Activated T-helper 17 cell treated with anti-CD3 and anti-CD28 coated beads, Interleukin-2, amount 50 U/mL, for 72 hours (primary cell): ENCODE measurements at regions not wholly inside any gene's neighbourhood (a gene's known extent, or its start where the extent isn't known, plus 50 kb on each side); places are given as distances from the start of the nearest gene placed in this dataset.
A peak's percentile ranks its signal among the peaks of the same experiment; 100 is the strongest.

Source experiments
- ATAC-seq: fragments of 150-1000 bp; cut with Tn5 transposase; replicated peaks from 2 replicates; pipeline ENCODE4 v1.10.0; 2021; ENCODE audit warnings: mild to moderate bottlenecking, moderate library complexity
- H3K27ac Mint-ChIP-seq: one replicate; pipeline ENCODE4 v1.8.0; 2022; ENCODE audit warnings: mixed read lengths
- H3K27me3 Mint-ChIP-seq: one replicate; pipeline ENCODE4 v1.8.0; 2022; ENCODE audit warnings: mixed read lengths
- H3K36me3 Mint-ChIP-seq: one replicate; pipeline ENCODE4 v1.8.0; 2022; ENCODE audit warnings: low read depth, mild to moderate bottlenecking, mixed read lengths
- H3K4me1 Mint-ChIP-seq: one replicate; pipeline ENCODE4 v1.8.0; 2022; ENCODE audit warnings: mixed read lengths
- H3K4me3 Mint-ChIP-seq: one replicate; pipeline ENCODE4 v1.8.0; 2022; ENCODE audit warnings: mild to moderate bottlenecking, mixed read lengths
- H3K9me3 Mint-ChIP-seq: one replicate; pipeline ENCODE4 v1.8.0; 2022; ENCODE audit warnings: mixed read lengths

DNA sequence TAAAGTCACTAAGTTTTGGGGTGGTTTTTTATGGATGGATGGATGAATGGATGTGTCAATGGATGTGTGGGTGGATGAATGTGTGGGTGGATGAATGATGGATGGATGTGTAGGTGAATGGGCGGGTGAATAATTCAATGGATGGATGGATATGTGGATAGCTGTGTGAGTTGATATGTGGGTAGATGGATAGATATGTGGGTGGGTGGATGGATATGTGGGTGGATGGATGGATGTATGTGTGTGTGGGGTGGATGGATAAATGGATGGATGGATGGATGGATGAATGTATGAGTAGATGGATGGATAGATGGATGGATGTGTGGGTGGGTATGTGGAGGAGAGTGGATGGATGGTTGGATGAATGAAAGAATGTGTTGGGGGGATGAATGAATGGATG, 310.1 kb upstream of the C16orf82 start:
- no peak overlapping the region for H3K27ac Mint-ChIP-seq
- H3K9me3 Mint-ChIP-seq: peaks cover 6% of the 10 kb centered on the region
- peaks cover 13% of the 10 kb centered on the region for H3K27me3 Mint-ChIP-seq
- H3K4me1 Mint-ChIP-seq: no peaks in the 10 kb centered on the region
- no peak for ATAC-seq
- H3K36me3 Mint-ChIP-seq: no peaks in the 10 kb centered on the region
- H3K4me3 Mint-ChIP-seq: no peak overlapping the region

DNA sequence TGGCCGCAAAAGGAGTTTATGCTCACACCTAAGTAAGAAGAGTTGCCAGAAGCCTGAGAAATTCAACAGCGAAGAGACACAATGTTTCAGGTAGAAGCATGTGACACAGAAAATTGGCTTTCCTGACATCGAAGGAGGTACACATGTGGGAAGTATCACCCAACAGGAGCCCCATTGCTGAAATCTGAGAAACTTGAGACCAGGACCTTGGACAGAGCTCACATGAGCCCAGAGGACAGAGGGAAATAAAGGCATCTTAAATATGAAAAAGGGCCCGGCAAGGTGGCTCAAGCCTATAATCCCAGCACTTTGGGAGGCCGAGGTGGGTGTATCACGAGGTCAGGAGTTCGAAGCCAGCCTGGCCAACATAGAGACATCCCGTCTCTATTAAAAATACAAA, 304.1 kb upstream of the C16orf82 start:
- Mint-ChIP-seq H3K36me3 (no peaks in the 10 kb centered on the region), H3K4me3 (no peak overlapping the region), H3K9me3 (no peaks in the 10 kb centered on the region), H3K4me1 (no peaks in the 10 kb centered on the region), H3K27me3 (peaks cover 10% of the 10 kb centered on the region), H3K27ac (no peak overlapping the region)
- no peak for ATAC-seq

- Mint-ChIP-seq H3K27me3 (peaks cover 14% of the 10 kb centered on the region), H3K36me3 (no peaks in the 10 kb centered on the region), H3K27ac (no peak overlapping the region), H3K4me3 (no peak overlapping the region), H3K9me3 (peaks cover 4% of the 10 kb centered on the region), H3K4me1 (peaks cover 4% of the 10 kb centered on the region)
- no peak for ATAC-seq
Measured at GRCh38 chr16:26765087-26765486, 301.6 kb upstream of the C16orf82 start.

DNA sequence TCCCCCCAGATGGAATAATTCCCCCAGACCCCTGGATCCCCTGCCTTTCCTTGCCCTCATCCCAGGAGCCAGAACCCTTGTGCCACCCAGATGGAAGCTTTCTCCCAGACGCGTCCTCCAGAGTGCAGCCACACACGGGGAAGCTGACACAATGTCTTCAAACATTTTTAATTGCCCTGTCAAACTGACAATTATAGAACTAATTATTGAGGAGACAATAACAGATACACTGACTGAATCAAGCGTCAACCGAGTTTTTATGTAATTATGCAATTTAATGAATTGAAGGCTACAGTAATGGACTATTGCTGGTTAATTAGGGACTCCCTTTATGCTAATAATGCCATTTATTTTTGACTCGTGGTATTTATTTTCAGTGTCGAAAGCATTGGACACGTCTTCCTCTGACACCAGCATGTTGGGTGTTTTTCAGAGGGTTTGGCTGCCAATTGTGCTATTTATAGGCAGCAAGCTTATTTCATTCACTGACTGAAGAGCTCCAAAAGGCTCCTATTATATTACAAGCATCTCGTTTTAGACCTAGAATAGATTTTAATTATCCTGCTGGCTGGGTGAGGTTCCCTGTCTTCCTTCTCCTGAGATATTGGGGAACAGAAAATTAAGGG, 298.2 kb upstream of the C16orf82 start:
- H3K27me3 Mint-ChIP-seq: peaks cover 21% of the 10 kb centered on the region
- H3K4me3 Mint-ChIP-seq: no peak overlapping the region
- no peak for ATAC-seq
- peaks cover 4% of the 10 kb centered on the region for H3K4me1 Mint-ChIP-seq
- H3K36me3 Mint-ChIP-seq: no peaks in the 10 kb centered on the region
- H3K9me3 Mint-ChIP-seq: peaks cover 4% of the 10 kb centered on the region
- H3K27ac Mint-ChIP-seq: no peak overlapping the region

- Mint-ChIP-seq H3K9me3 (peaks cover 4% of the 10 kb centered on the region), H3K4me3 (no peak overlapping the region), H3K27me3 (peaks cover 29% of the 10 kb centered on the region), H3K27ac (peak overlapping the region; percentile 16), H3K4me1 (peaks cover 4% of the 10 kb centered on the region), H3K36me3 (no peaks in the 10 kb centered on the region)
- no peak for ATAC-seq
Measured at GRCh38 chr16:26770547-26770946, 296.2 kb upstream of the C16orf82 start.

- H3K36me3 Mint-ChIP-seq: no peaks in the 10 kb centered on the region
- peaks cover 30% of the 10 kb centered on the region for H3K27me3 Mint-ChIP-seq
- H3K27ac Mint-ChIP-seq: no peak overlapping the region
- peaks cover 4% of the 10 kb centered on the region for H3K4me1 Mint-ChIP-seq
- no peak overlapping the region for H3K4me3 Mint-ChIP-seq
- peaks cover 4% of the 10 kb centered on the region for H3K9me3 Mint-ChIP-seq
- peak; percentile 83 for ATAC-seq
Measured at GRCh38 chr16:26772503-26772902, 294.2 kb upstream of the C16orf82 start.

DNA sequence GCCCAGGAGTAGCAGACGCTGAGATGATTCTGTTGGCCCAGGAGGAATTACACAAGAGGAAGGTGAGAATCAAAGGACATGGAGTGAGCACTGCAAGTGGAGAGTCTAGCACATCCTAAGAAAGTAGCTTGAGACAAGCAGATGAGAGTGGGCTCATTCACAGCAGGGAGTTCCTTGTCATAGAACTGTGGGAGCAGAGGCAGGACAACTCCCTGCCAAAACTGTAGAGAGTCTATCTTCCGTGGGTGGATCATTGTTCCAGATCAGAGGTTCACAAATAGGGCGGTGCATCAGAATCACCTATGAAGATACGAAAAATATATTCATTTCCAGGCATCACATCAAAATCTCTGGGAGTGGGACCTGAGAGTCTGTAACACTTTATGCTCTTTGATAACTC, 288.9 kb upstream of the C16orf82 start:
- H3K9me3 Mint-ChIP-seq: no peaks in the 10 kb centered on the region

DNA sequence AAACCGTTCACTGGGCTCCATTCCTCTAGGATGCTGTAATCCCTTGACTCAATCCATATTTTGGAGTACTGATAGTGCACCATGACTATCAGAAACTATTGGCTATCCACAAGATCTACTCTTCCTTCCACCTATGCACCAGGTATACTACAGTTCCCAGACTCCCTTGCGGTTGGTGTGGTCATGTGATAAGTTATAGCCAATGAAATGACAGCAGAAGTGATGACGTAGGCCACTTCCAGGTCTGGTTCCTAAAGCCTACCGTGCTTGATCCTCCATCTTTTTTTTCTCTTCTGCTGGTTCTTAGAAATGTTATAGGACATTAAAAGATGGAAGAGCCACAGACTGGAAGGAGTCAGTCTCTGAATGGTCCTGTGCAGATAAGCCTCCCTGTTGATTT, 278.8 kb upstream of the C16orf82 start:
- no peaks in the 10 kb centered on the region for H3K4me1 Mint-ChIP-seq
- no peaks in the 10 kb centered on the region for H3K36me3 Mint-ChIP-seq
- no peak overlapping the region for H3K4me3 Mint-ChIP-seq
- no peaks in the 10 kb centered on the region for H3K9me3 Mint-ChIP-seq
- H3K27me3 Mint-ChIP-seq: peaks cover 25% of the 10 kb centered on the region
- no peak for ATAC-seq
- H3K27ac Mint-ChIP-seq: no peak overlapping the region

More for the DNA sequence above, 288.9 kb upstream of the C16orf82 start:
- no peak overlapping the region for H3K4me3 Mint-ChIP-seq
- no peak overlapping the region for H3K27ac Mint-ChIP-seq
- ATAC-seq: no peak
- no peaks in the 10 kb centered on the region for H3K4me1 Mint-ChIP-seq
- no peaks in the 10 kb centered on the region for H3K36me3 Mint-ChIP-seq
- peaks cover 48% of the 10 kb centered on the region for H3K27me3 Mint-ChIP-seq

GRCh38 chr16:26791169-26791568, 275.6 kb upstream of the C16orf82 start:
- ATAC-seq: no peak
- Mint-ChIP-seq H3K4me1 (no peaks in the 10 kb centered on the region), H3K36me3 (no peaks in the 10 kb centered on the region), H3K9me3 (no peaks in the 10 kb centered on the region), H3K27me3 (peaks cover 14% of the 10 kb centered on the region), H3K27ac (no peak overlapping the region), H3K4me3 (no peak overlapping the region)

- no peak overlapping the region for H3K4me3 Mint-ChIP-seq
- H3K27ac Mint-ChIP-seq: no peak overlapping the region
- H3K36me3 Mint-ChIP-seq: no peaks in the 10 kb centered on the region
- H3K4me1 Mint-ChIP-seq: no peaks in the 10 kb centered on the region
- no peaks in the 10 kb centered on the region for H3K9me3 Mint-ChIP-seq
- H3K27me3 Mint-ChIP-seq: peaks cover 19% of the 10 kb centered on the region
- peak; percentile 52 for ATAC-seq
Measured at GRCh38 chr16:26795184-26795583, 271.5 kb upstream of the C16orf82 start.

DNA sequence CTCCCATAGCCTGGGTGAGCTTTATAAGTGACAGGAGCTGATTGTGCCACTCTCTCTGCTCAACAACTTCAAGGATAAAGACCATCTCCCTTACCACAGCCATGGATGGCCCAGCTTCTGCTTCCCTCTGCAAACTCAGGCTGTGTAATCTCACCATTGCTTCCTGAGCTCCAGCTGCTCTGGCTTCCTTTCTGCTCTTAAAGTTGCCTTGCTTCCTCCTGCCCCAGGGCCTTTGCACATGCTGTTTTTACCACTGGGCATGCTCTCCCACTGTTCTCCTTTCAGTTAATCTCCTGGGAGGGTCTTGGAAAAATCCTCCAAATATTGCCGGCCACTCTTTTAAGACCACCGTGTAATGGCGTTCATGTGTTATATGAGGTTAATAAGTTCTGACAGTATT, 265.1 kb upstream of the C16orf82 start:
- Mint-ChIP-seq H3K4me1 (no peaks in the 10 kb centered on the region), H3K36me3 (no peaks in the 10 kb centered on the region), H3K27ac (no peak overlapping the region), H3K9me3 (no peaks in the 10 kb centered on the region), H3K4me3 (no peak overlapping the region), H3K27me3 (peaks cover 25% of the 10 kb centered on the region)
- ATAC-seq: no peak

GRCh38 chr16:26802440-26802839, 264.3 kb upstream of the C16orf82 start:
- Mint-ChIP-seq H3K27me3 (peaks cover 28% of the 10 kb centered on the region), H3K27ac (no peak overlapping the region), H3K36me3 (no peaks in the 10 kb centered on the region), H3K4me1 (no peaks in the 10 kb centered on the region), H3K9me3 (no peaks in the 10 kb centered on the region), H3K4me3 (no peak overlapping the region)
- no peak for ATAC-seq

DNA sequence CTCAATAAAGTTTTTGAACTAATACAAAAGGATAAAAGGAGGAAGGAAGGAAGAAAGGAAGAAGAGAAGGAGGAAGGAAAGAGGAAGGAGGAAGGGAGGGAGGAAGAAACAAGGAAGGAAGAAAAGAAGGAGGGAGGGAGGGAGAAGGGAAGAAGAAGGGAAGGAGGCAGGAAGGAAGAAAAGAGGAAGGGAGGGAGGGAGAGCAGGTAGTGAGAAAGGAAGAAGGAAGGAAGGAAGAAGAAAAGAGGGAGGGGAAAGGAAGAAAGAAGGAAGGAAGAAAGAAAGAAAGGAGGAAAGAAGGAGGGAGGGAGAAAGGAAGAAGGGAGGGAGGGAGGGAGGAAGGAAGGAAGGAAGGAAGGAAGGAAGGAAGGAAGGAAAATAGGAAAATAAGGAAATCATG, 263.8 kb upstream of the C16orf82 start:
- ATAC-seq: no peak
- H3K27me3 Mint-ChIP-seq: peaks cover 28% of the 10 kb centered on the region
- H3K36me3 Mint-ChIP-seq: no peaks in the 10 kb centered on the region
- H3K9me3 Mint-ChIP-seq: no peaks in the 10 kb centered on the region
- no peak overlapping the region for H3K27ac Mint-ChIP-seq
- no peaks in the 10 kb centered on the region for H3K4me1 Mint-ChIP-seq
- no peak overlapping the region for H3K4me3 Mint-ChIP-seq

DNA sequence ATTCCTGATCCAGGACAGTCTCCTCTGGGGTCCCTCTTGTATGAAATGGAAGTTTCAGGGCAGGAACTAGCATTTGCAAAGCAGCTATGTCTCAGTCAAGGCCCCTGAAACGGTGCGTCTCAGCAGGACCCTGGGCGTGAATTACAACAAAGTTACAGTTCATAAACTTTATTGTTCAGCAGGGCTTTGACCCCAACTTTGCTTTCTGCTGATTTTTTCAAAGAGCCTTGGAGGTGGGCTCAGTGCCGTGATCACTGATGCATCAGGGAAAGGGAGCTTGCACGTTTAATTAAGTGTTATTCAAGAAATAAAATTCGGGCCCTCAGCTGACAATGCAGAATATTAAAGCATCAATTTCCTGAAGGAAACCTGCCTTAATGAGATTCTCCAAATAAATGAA, 260.1 kb upstream of the C16orf82 start:
- ATAC-seq: no peak
- H3K9me3 Mint-ChIP-seq: no peaks in the 10 kb centered on the region
- no peaks in the 10 kb centered on the region for H3K36me3 Mint-ChIP-seq
- H3K27ac Mint-ChIP-seq: no peak overlapping the region
- H3K4me1 Mint-ChIP-seq: no peaks in the 10 kb centered on the region
- peaks cover 15% of the 10 kb centered on the region for H3K27me3 Mint-ChIP-seq
- H3K4me3 Mint-ChIP-seq: no peak overlapping the region

DNA sequence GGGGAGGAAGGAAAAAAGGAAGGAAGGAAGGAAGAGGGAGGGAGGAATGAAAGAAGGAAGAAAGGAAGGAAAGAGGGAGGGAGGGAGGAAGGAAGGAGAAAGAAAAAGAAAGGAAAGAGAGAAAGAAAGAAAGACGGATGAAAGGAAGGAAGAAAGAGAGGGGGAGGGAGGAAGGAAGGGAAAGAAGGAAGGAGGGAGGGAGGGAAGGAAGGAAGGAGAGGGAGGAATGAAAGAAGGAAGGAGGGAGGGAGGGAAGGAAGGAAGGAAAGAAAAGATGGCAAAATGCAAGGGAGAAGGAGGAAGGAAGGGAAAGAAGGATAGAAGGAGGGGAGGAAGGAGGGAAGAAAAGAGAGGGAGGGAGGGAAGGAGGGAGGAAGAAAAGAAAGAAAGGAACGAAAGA, 257.3 kb upstream of the C16orf82 start:
- Mint-ChIP-seq H3K36me3 (no peaks in the 10 kb centered on the region), H3K9me3 (no peaks in the 10 kb centered on the region), H3K27me3 (peaks cover 8% of the 10 kb centered on the region), H3K27ac (no peak overlapping the region), H3K4me1 (no peaks in the 10 kb centered on the region), H3K4me3 (no peak overlapping the region)
- ATAC-seq: no peak

DNA sequence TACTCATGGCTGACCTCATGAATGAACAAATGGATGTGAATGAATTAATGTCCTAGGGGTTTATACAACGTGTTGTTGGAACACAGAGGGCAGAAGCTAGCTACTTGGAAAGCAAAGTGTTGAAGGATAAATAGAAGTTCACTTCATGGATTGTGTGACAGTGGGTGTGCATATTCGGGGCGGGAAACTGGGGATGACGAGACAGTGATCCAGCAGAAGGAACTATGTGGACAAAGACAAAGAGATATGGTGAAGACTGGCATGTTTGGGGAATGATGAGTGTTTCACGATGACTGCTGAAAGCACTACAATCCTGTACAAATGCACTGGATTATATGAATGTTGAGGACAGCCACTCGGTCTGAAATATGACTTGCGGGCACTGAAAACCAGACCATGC, 250.5 kb upstream of the C16orf82 start:
- no peaks in the 10 kb centered on the region for H3K4me1 Mint-ChIP-seq
- H3K4me3 Mint-ChIP-seq: no peak overlapping the region
- no peaks in the 10 kb centered on the region for H3K9me3 Mint-ChIP-seq
- no peaks in the 10 kb centered on the region for H3K36me3 Mint-ChIP-seq
- H3K27me3 Mint-ChIP-seq: peaks cover 23% of the 10 kb centered on the region
- no peak overlapping the region for H3K27ac Mint-ChIP-seq
- ATAC-seq: no peak
